IgD-negative memory B cell (primary cell): ENCODE measurements at regions not wholly inside any gene's neighbourhood (a gene's known extent, or its start where the extent isn't known, plus 50 kb on each side); places are given as distances from the start of the nearest gene placed in this dataset.
A peak's percentile ranks its signal among the peaks of the same experiment; 100 is the strongest.

ENCODE experiments used
- H3K27ac Mint-ChIP-seq, 3 donors: one replicate each; pipeline ENCODE4 v1.8.0; 2020 to 2022; ENCODE audit warnings: mild to moderate bottlenecking in 3 of 3, mixed read lengths in 3 of 3, moderate library complexity in 1 of 3
- H3K27me3 Mint-ChIP-seq: one replicate; pipeline ENCODE4 v1.8.0; 2021; ENCODE audit warnings: mixed read lengths
- H3K36me3 Mint-ChIP-seq: one replicate; pipeline ENCODE4 v1.8.0; 2020; ENCODE audit warnings: mild to moderate bottlenecking, mixed read lengths
- H3K4me1 Mint-ChIP-seq, 3 donors: one replicate each; pipeline ENCODE4 v1.8.0; 2020 to 2022; ENCODE audit warnings: mixed read lengths in 3 of 3, mild to moderate bottlenecking in 1 of 3
- H3K4me3 Mint-ChIP-seq, 4 donors: one replicate each; pipeline ENCODE4 v1.8.0; 2020 to 2022; ENCODE audit warnings: mild to moderate bottlenecking in 4 of 4, mixed read lengths in 4 of 4, moderate library complexity in 3 of 4
- H3K9me3 Mint-ChIP-seq, 3 donors: one replicate each; pipeline ENCODE4 v1.8.0; 2020 to 2021; ENCODE audit warnings: mixed read lengths in 3 of 3, mild to moderate bottlenecking in 1 of 3

DNA sequence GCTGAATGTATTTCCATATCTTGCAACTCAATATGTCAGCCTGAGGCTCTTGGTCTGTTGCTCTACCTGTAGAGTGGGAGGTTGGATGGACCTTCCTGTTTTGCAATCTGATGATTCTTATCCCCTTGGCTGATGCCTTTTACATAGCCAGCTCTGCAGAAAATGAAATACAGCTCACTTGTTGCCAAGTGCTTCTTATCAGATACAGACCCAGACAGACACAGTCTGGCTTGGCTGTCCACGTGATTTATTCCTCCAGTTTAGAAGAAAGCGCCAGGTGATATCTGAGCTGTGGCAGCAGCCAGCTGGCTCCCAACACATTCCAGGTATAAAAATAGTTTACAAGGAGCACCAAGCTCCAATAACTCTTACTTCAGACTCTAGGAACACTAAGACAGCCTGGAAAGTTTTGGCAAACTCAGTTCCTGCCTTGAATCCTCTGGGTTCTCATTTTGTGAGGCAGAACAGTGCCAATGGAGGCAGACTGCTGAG is 479.2 kb upstream of the USP24 start:
- H3K27me3 Mint-ChIP-seq, result peaks cover 4% of the 10 kb centered on the region
- H3K4me3 Mint-ChIP-seq, result peak overlapping the region in 1 of 4 donors; percentile 18
- H3K36me3 Mint-ChIP-seq, result no peaks in the 10 kb centered on the region
- H3K9me3 Mint-ChIP-seq, result no peaks in the 10 kb centered on the region
- H3K27ac Mint-ChIP-seq, result no peak overlapping the region
- no peaks in the 10 kb centered on the region for H3K4me1 Mint-ChIP-seq

DNA sequence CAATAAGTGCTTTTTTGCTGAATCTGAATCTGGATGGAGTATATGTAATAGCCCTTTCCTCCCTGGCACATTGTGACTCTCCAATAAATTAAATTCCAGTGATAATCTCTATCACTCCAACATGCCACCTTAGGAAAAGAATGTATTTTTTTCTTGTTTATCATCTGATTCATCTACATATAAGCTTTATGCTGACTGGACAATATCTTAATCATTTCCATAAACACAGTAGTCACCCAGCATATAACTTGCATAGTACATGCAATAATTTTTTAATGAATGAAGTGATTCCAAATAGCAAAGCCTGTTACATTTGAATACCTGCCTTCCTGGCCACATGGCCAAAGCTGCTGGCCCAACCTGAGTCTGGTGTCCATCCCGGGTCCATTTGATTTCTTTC is 477.6 kb upstream of the USP24 start:
- H3K27me3 Mint-ChIP-seq, result peaks cover 2% of the 10 kb centered on the region
- no peaks in the 10 kb centered on the region for H3K9me3 Mint-ChIP-seq
- H3K4me1 Mint-ChIP-seq, result no peaks in the 10 kb centered on the region
- H3K36me3 Mint-ChIP-seq, result no peaks in the 10 kb centered on the region
- no peak overlapping the region for H3K4me3 Mint-ChIP-seq
- H3K27ac Mint-ChIP-seq, result no peak overlapping the region

DNA sequence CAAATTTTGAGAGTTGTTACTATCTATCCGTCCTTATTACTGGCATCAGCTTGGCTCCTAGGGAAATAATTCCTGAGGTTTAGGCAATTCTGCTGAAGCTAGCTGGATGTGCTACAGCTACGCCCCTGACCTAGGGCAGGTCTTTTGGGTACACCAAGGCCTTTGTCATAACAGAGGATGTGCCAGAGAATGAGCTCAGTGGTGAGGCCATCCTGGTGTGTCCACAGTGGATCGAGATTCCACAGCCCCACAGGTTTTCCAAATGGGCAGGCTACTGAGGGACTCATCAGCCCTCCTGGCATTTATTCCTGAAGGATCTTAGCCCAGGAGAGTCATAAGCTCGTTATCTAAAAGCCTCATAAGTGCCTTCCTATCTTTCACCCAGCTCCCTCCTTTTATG is 475.2 kb upstream of the USP24 start:
- no peaks in the 10 kb centered on the region for H3K36me3 Mint-ChIP-seq
- no peaks in the 10 kb centered on the region for H3K9me3 Mint-ChIP-seq
- no peaks in the 10 kb centered on the region for H3K4me1 Mint-ChIP-seq
- no peak overlapping the region for H3K27ac Mint-ChIP-seq
- no peak overlapping the region for H3K4me3 Mint-ChIP-seq
- peaks cover 4% of the 10 kb centered on the region for H3K27me3 Mint-ChIP-seq

DNA sequence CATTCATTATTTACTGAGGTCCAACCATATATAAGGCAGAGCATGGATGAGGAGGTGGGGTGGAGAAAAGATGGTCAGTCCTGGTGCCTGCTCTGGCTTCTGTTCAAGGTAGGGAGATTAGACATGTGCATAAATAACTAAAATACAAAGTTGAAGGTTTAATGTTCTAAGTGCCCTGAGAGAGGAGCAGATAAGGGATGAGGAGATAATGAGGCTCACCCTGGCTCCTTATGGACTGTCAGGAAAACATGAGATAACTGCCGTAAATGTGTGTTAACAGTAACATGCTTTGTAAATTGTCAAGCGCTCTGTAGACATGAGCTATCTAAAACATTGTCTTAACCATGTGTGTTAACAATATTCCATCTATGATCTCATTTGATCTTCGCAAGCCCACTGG is 474.6 kb upstream of the USP24 start:
- H3K4me1 Mint-ChIP-seq, result no peaks in the 10 kb centered on the region
- no peaks in the 10 kb centered on the region for H3K9me3 Mint-ChIP-seq
- no peak overlapping the region for H3K27ac Mint-ChIP-seq
- peaks cover 5% of the 10 kb centered on the region for H3K27me3 Mint-ChIP-seq
- no peak overlapping the region for H3K4me3 Mint-ChIP-seq
- H3K36me3 Mint-ChIP-seq, result no peaks in the 10 kb centered on the region

- H3K27ac Mint-ChIP-seq, result no peak overlapping the region
- H3K4me1 Mint-ChIP-seq, result no peaks in the 10 kb centered on the region
- H3K9me3 Mint-ChIP-seq, result peaks cover 0 to 4% (median 3%) of the 10 kb centered on the region in 3 donors
- no peaks in the 10 kb centered on the region for H3K36me3 Mint-ChIP-seq
- peaks cover 5% of the 10 kb centered on the region for H3K27me3 Mint-ChIP-seq
- no peak overlapping the region for H3K4me3 Mint-ChIP-seq
These were observed 470.4 kb upstream of the USP24 start for GRCh38 chr1:55685560-55685959.

DNA sequence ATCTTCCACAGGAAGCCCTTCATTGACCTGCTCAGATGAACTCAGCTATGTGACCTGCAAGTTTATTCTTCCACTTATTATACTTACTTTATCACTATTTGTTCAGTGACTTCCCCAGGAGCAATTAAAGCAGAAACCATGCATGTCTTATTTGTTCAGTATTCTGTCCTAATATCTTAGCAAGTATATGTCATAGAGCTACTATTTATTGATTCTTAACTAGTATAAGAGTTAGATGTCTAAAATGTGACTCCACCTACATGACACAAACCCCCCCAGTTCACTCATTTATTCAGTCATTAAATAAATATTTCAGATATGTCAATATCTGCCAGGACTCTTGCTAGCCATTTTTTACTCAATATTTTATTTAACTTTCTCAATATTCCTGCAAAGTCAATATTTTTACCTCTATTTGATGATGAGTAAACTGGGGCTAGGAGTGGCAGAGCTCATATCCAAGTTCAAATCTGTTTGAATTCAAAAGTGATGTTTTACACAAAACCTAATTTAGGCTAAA is 469.0 kb upstream of the USP24 start:
- Mint-ChIP-seq H3K27me3 (peaks cover 6% of the 10 kb centered on the region), H3K4me1 (no peaks in the 10 kb centered on the region), H3K9me3 (peaks cover 0 to 4% (median 3%) of the 10 kb centered on the region in 3 donors), H3K27ac (no peak overlapping the region), H3K36me3 (no peaks in the 10 kb centered on the region), H3K4me3 (no peak overlapping the region)

- Mint-ChIP-seq H3K4me3 (no peak overlapping the region), H3K27me3 (peaks cover 4% of the 10 kb centered on the region), H3K27ac (no peak overlapping the region), H3K4me1 (no peaks in the 10 kb centered on the region), H3K36me3 (no peaks in the 10 kb centered on the region), H3K9me3 (peaks cover 0 to 4% (median 3%) of the 10 kb centered on the region in 3 donors)
These were observed 467.0 kb upstream of the USP24 start for GRCh38 chr1:55682198-55682597.

GRCh38 chr1:55679971-55680370 is 464.8 kb upstream of the USP24 start:
- Mint-ChIP-seq H3K4me3 (no peak overlapping the region), H3K27ac (no peak overlapping the region)

GRCh38 chr1:55673416-55673815 is 458.3 kb upstream of the USP24 start:
- Mint-ChIP-seq H3K36me3 (no peaks in the 10 kb centered on the region), H3K4me3 (no peak overlapping the region), H3K27ac (no peak overlapping the region), H3K27me3 (peaks cover 1% of the 10 kb centered on the region), H3K9me3 (no peaks in the 10 kb centered on the region), H3K4me1 (no peaks in the 10 kb centered on the region)

More at GRCh38 chr1:55679971-55680370, 464.8 kb upstream of the USP24 start:
- H3K36me3 Mint-ChIP-seq, result no peaks in the 10 kb centered on the region
- H3K9me3 Mint-ChIP-seq, result peaks cover 0 to 4% (median 3%) of the 10 kb centered on the region in 3 donors
- H3K27me3 Mint-ChIP-seq, result peaks cover 3% of the 10 kb centered on the region
- H3K4me1 Mint-ChIP-seq, result no peaks in the 10 kb centered on the region

DNA sequence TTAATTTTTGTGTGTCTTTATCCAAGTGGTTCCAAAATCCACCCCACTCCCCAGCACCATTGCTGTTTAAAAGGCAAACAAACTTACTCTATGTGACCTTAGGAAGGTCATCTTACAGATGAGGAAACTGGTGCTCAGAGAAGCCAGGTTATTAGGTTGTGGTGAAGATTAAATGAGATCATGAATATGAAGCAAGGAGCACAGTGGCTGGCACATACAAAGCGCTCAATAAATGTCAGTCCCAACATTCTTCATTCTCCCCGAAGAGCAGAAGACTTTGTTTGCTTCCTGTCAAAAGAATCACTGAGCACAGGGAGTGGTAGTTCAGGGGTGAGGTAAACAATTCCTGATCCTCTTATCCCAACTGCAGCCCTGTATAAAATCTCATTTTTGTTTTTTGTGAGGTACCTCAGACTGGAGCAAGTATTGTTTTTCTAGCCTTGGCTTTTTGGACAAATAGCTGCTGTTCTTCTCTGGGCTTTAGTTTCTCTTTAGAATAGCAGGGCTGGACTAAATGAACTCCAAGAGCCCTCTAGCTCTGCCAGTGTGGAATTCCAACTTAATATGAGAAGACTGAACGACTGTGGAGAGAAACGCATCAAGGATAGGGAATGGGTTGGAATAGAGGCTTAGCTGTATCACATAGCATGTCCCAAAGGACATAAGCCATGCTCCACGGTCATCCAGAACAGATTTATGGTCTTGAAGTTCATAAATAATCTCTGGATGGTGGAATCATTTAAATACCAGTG is 455.3 kb upstream of the USP24 start:
- Mint-ChIP-seq H3K9me3 (no peaks in the 10 kb centered on the region), H3K27ac (no peak overlapping the region), H3K36me3 (no peaks in the 10 kb centered on the region), H3K4me3 (no peak overlapping the region), H3K27me3 (no peaks in the 10 kb centered on the region), H3K4me1 (no peaks in the 10 kb centered on the region)

- Mint-ChIP-seq H3K9me3 (no peaks in the 10 kb centered on the region), H3K27me3 (no peaks in the 10 kb centered on the region), H3K4me1 (no peaks in the 10 kb centered on the region), H3K27ac (no peak overlapping the region), H3K4me3 (no peak overlapping the region), H3K36me3 (no peaks in the 10 kb centered on the region)
These were observed 454.1 kb upstream of the USP24 start for GRCh38 chr1:55669293-55669692.

DNA sequence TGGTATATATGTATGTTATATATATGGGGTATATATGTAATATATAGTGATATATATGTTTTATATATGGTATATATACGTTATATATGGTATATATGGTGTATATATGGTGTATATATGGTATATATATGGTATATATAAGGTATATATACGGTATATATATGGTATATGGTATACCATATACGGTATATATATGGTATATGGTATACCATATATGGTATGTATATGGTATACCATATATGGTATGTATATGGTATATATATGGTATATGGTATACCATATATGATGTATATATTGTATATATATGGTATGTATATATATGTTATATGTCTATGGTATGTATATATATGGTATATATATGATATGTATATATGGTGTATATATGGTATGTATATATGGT is 447.7 kb upstream of the USP24 start:
- no peak overlapping the region for H3K27ac Mint-ChIP-seq
- no peak overlapping the region for H3K4me3 Mint-ChIP-seq
- H3K4me1 Mint-ChIP-seq, result no peaks in the 10 kb centered on the region
- H3K27me3 Mint-ChIP-seq, result peaks cover 3% of the 10 kb centered on the region
- no peaks in the 10 kb centered on the region for H3K9me3 Mint-ChIP-seq
- no peaks in the 10 kb centered on the region for H3K36me3 Mint-ChIP-seq

- no peak overlapping the region for H3K27ac Mint-ChIP-seq
These were observed 443.8 kb upstream of the USP24 start for GRCh38 chr1:55658917-55659316.

DNA sequence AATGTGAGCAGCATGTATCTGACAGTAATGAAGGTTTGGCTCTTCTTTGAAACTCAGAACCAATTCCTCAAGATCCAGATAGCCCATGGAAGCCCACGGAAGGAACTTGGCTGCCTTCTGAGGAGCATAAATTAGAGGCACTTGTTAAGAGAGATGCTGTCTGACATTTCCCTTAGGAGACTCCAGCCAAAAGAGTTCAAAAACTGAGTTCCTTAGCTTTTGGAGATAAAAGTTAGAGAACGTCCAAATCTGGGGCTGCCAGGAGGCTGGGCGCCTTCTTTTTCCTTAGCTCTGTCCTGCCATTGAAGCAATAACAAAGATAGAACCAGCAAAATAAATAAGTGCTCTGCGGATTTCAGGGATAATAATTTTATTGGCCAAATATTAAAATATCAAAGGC is 439.6 kb upstream of the USP24 start:
- Mint-ChIP-seq H3K27me3 (peaks cover 6% of the 10 kb centered on the region), H3K27ac (no peak overlapping the region), H3K36me3 (peaks cover 4% of the 10 kb centered on the region), H3K4me1 (no peaks in the 10 kb centered on the region), H3K4me3 (no peak overlapping the region), H3K9me3 (no peaks in the 10 kb centered on the region)

More at GRCh38 chr1:55658917-55659316, 443.8 kb upstream of the USP24 start:
- H3K9me3 Mint-ChIP-seq, result no peaks in the 10 kb centered on the region
- no peak overlapping the region for H3K4me3 Mint-ChIP-seq
- no peaks in the 10 kb centered on the region for H3K36me3 Mint-ChIP-seq
- peaks cover 4% of the 10 kb centered on the region for H3K27me3 Mint-ChIP-seq
- H3K4me1 Mint-ChIP-seq, result no peaks in the 10 kb centered on the region

- Mint-ChIP-seq H3K4me3 (no peak overlapping the region), H3K4me1 (no peaks in the 10 kb centered on the region), H3K27me3 (peaks cover 6% of the 10 kb centered on the region), H3K36me3 (peaks cover 4% of the 10 kb centered on the region), H3K27ac (no peak overlapping the region), H3K9me3 (no peaks in the 10 kb centered on the region)
These were observed 439.0 kb upstream of the USP24 start for GRCh38 chr1:55654171-55654570.

DNA sequence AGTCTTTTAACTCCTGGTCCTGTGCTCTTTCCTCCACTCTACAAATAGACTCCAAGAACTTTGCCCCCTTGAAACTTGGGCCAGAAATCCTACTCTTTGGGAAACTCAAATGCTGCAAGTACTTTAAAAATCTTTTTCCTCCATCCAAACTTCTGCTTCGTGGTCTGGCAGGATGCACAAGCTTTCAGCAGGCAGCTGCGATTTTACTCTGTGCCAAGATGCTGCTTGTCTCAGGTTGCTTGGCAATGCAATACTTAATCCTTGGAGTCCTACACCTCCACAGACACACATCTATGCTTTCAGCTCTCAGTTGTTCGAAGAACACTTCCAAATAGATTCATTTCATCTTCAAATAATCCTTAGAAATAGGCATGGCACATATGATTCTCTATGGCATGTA is 435.3 kb upstream of the USP24 start:
- H3K27ac Mint-ChIP-seq, result no peak overlapping the region
- H3K4me1 Mint-ChIP-seq, result no peaks in the 10 kb centered on the region
- no peak overlapping the region for H3K4me3 Mint-ChIP-seq
- peaks cover 0 to 2% (median 0%) of the 10 kb centered on the region in 3 donors for H3K9me3 Mint-ChIP-seq
- peaks cover 4% of the 10 kb centered on the region for H3K27me3 Mint-ChIP-seq
- H3K36me3 Mint-ChIP-seq, result peaks cover 4% of the 10 kb centered on the region
